Fibroblast of lung (primary cell): ENCODE measurements at regions not wholly inside any gene's neighbourhood (a gene's known extent, or its start where the extent isn't known, plus 50 kb on each side); places are given as distances from the start of the nearest gene placed in this dataset.

ENCODE experiments used
- DNase-seq, 2 donors: peaks; one replicate each; pipeline versions ENCODE4 v3.0.0 to v3.0.0-alpha.2; 2010; ENCODE audit warnings: low read depth in 2 of 2
- H2AFZ ChIP-seq: 2 replicates; pipeline ENCODE4 v1.5.1; 2012; ENCODE audit warnings: low read length, control low read depth, inconsistent platforms
- H3K27ac ChIP-seq: 2 replicates; pipeline ENCODE4 v1.5.1; 2011; ENCODE audit warnings: low read length, control low read depth; ENCODE audit not compliant: insufficient read depth
- H3K27me3 ChIP-seq: 2 replicates; pipeline ENCODE4 v1.5.1; 2011; ENCODE audit warnings: mild to moderate bottlenecking, low read length; ENCODE audit not compliant: control insufficient read depth, insufficient read depth
- H3K36me3 ChIP-seq: 2 replicates; pipeline ENCODE4 v1.5.1; 2011; ENCODE audit warnings: low read length; ENCODE audit not compliant: control insufficient read depth, insufficient read depth
- H3K4me1 ChIP-seq: 2 replicates; pipeline ENCODE4 v1.5.1; 2011; ENCODE audit warnings: low read length; ENCODE audit not compliant: control insufficient read depth, insufficient read depth; ENCODE audit errors: extremely low read depth
- H3K4me2 ChIP-seq: 2 replicates; pipeline ENCODE4 v1.5.1; 2011; ENCODE audit warnings: low read length, control low read depth; ENCODE audit not compliant: insufficient read depth; ENCODE audit errors: extremely low read depth
- H3K4me3 ChIP-seq, 4 experiments: fragments of 200-600 bp in 1 of 4; sonication (generic) in 1 of 4; replicated peaks in 1 of 4; 2 replicates each; pipeline ENCODE4 v1.5.1; 2011 to 2016; ENCODE audit warnings: low read length in 4 of 4, low read depth in 3 of 4, mild to moderate bottlenecking in 3 of 4, control low read depth in 2 of 4, inconsistent platforms in 1 of 4, mixed read lengths in 1 of 4; ENCODE audit not compliant: insufficient read depth in 1 of 4; ENCODE audit errors: control extremely low read depth in 1 of 4
- H3K79me2 ChIP-seq: 2 replicates; pipeline ENCODE4 v1.5.1; 2012; ENCODE audit warnings: mild to moderate bottlenecking, low read length, inconsistent platforms; ENCODE audit not compliant: control insufficient read depth, insufficient read depth
- H3K9ac ChIP-seq: 2 replicates; pipeline ENCODE4 v1.5.1; 2011; ENCODE audit warnings: mild to moderate bottlenecking, low read length, control low read depth; ENCODE audit not compliant: insufficient read depth
- H3K9me3 ChIP-seq: 2 replicates; pipeline ENCODE4 v1.5.1; 2012; ENCODE audit warnings: low read depth, low read length; ENCODE audit not compliant: control insufficient read depth, insufficient read depth
- H4K20me1 ChIP-seq: 2 replicates; pipeline ENCODE4 v1.5.1; 2011; ENCODE audit warnings: low read length; ENCODE audit not compliant: control insufficient read depth, insufficient read depth; ENCODE audit errors: extremely low read depth
- EZH2 ChIP-seq: IDR thresholded peaks from 2 replicates; pipeline ENCODE4 v1.5.1; 2012; ENCODE audit warnings: low read length, control low read depth, mild to moderate bottlenecking; ENCODE audit errors: missing control alignments
- TF ChIP-seq, protein P1 (sequence below), 2 donors: IDR thresholded peaks in 1 of 2; conservative IDR thresholded peaks in 1 of 2; 1 replicate in 1 of 2; 2 replicates in 1 of 2; pipeline ENCODE4 v1.5.1; 2011 to 2012; ENCODE audit warnings: low read length in 2 of 2, control low read depth in 1 of 2, inconsistent platforms in 1 of 2, low read depth in 1 of 2, mild to moderate bottlenecking in 1 of 2

DNA sequence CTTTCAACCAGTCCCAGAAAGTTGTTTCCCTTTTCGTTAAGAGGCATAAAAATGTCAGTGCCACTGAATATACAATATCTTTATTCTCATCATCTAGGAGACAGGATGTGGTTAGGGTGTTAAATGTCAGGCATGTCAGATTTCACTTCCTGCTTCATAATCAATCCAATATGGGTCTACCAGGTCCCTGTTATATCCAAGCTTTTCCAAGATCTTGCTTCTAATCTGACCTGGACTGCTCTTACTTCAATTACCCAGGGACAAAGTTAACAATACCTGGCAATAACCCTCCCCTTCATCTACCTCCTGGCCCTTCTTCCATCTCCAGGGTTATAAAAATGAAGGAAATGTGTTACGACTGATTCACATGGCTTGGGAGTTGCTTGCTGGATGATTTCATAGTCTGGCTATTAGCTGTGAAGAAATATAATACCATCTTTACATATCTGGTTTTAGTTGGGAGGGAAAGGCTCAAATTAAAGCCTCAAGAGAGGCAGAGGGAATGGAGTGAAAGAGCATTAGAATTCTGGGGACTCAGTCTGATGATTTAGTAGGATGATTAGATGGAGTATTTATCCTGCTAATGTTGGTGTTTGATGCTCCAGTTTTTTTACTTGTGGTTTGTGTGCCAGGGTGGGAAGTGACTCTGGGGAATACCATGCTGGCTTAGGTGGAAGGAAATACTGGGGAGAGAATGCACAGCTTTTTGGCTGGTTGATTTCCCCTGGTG lies 534.3 kb downstream of the ETS1 start:
- no peak for TF ChIP-seq EZH2
- TF ChIP-seq, protein P1, sequence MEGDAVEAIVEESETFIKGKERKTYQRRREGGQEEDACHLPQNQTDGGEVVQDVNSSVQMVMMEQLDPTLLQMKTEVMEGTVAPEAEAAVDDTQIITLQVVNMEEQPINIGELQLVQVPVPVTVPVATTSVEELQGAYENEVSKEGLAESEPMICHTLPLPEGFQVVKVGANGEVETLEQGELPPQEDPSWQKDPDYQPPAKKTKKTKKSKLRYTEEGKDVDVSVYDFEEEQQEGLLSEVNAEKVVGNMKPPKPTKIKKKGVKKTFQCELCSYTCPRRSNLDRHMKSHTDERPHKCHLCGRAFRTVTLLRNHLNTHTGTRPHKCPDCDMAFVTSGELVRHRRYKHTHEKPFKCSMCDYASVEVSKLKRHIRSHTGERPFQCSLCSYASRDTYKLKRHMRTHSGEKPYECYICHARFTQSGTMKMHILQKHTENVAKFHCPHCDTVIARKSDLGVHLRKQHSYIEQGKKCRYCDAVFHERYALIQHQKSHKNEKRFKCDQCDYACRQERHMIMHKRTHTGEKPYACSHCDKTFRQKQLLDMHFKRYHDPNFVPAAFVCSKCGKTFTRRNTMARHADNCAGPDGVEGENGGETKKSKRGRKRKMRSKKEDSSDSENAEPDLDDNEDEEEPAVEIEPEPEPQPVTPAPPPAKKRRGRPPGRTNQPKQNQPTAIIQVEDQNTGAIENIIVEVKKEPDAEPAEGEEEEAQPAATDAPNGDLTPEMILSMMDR (conservative IDR thresholded peaks at IDR 0.05 in 1 of 2, IDR thresholded peaks at IDR 0.05 in 1 of 2; ENCODE audit: low read depth in 1 of 2, low read length in 2 of 2) = no peak

DNA sequence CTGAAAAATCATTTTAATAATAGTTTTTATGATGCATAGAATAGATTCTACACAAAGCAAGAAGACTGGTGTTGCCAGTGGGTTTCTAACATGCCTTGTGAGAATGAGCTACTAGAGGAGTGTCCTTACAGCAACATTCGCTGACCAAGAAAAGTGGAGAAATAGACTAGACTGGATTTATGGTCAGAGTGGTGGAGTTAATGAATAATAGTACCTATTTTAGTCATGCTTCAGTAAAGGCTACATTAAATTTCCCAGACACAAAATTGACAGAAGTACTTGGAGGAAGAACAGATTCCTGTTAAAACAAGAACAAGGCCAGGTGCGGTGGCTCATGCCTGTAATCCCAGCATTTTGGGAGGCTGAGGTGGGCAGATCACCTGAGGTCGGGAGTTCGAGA lies 539.2 kb downstream of the ETS1 start:
- Histone ChIP-seq H3K9me3 (no peaks in the 10 kb centered on the region), H3K4me1 (no peaks in the 10 kb centered on the region), H3K79me2 (no peaks in the 10 kb centered on the region), H2AFZ (no peak overlapping the region), H3K4me2 (no peak overlapping the region), H3K4me3 (no peak overlapping the region), H3K27ac (no peak overlapping the region), H3K9ac (no peak overlapping the region), H4K20me1 (no peaks in the 10 kb centered on the region), H3K36me3 (no peaks in the 10 kb centered on the region), H3K27me3 (no peaks in the 10 kb centered on the region)
- no peak for TF ChIP-seq EZH2
- TF ChIP-seq, protein P1 (conservative IDR thresholded peaks at IDR 0.05 in 1 of 2, IDR thresholded peaks at IDR 0.05 in 1 of 2; ENCODE audit: low read depth in 1 of 2, low read length in 2 of 2) = no peak
- no peak for DNase-seq

More for the DNA sequence above, 534.3 kb downstream of the ETS1 start:
- no peaks in the 10 kb centered on the region for H3K79me2 ChIP-seq
- peaks cover 5% of the 10 kb centered on the region for H3K4me1 ChIP-seq
- no peaks in the 10 kb centered on the region for H3K9me3 ChIP-seq
- no peak overlapping the region for H3K4me3 ChIP-seq
- no peak overlapping the region for H3K4me2 ChIP-seq
- H4K20me1 ChIP-seq = no peaks in the 10 kb centered on the region
- H3K27ac ChIP-seq = peak overlapping the region; percentile 53
- H3K36me3 ChIP-seq = no peaks in the 10 kb centered on the region
- DNase-seq = peak; percentile 65 to 89
- H3K9ac ChIP-seq = no peak overlapping the region
- no peaks in the 10 kb centered on the region for H3K27me3 ChIP-seq
- H2AFZ ChIP-seq = peak overlapping the region; percentile 42

DNA sequence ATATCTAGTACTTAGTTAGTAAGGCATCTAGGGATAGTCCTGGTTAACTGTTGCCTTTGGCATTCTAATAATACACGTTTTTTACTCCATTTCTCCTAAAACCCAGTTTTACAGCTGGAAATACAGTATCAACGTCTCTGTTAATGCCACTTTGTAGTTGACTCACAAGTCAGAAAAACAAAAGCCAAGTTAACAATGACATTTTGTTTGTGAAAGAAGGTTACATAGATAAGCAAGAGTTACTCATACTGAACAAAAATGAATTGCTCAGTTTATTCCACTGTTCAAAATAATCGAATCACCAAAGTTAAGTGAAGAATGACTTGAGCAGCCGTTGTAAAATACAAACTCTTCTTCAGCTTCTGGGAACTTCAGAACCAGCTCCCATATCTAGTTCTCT lies 540.3 kb downstream of the ETS1 start:
- peak in 1 of 2 donors; percentile 47 for DNase-seq
- Histone ChIP-seq H3K36me3 (no peaks in the 10 kb centered on the region), H3K4me3 (no peak overlapping the region), H3K79me2 (no peaks in the 10 kb centered on the region), H4K20me1 (no peaks in the 10 kb centered on the region), H3K9ac (no peak overlapping the region), H3K4me1 (no peaks in the 10 kb centered on the region), H3K9me3 (no peaks in the 10 kb centered on the region), H3K4me2 (no peak overlapping the region), H3K27ac (no peak overlapping the region), H2AFZ (no peak overlapping the region), H3K27me3 (no peaks in the 10 kb centered on the region)
- no peak for TF ChIP-seq EZH2
- TF ChIP-seq, protein P1 (conservative IDR thresholded peaks at IDR 0.05 in 1 of 2, IDR thresholded peaks at IDR 0.05 in 1 of 2; ENCODE audit: low read depth in 1 of 2, low read length in 2 of 2) = no peak
